Lower leg skin (tissue), 3 donors: ENCODE measurements at regions not wholly inside any gene's neighbourhood (a gene's known extent, or its start where the extent isn't known, plus 50 kb on each side); places are given as distances from the start of the nearest gene placed in this dataset.

Experiments used
- POLR2A ChIP-seq, 2 donors: fragments of 450-650 bp; IDR thresholded peaks; one replicate each; pipeline ENCODE4 v1.6.1; 2016 to 2017; ENCODE audit warnings: antibody characterized with exemption in 2 of 2, mild to moderate bottlenecking in 1 of 2, moderate library complexity in 1 of 2
- TF ChIP-seq, protein P1 (sequence below), 3 donors: fragments of 450-650 bp; IDR thresholded peaks; one replicate each; pipeline ENCODE4 v1.5.1; 2016; ENCODE audit warnings: antibody characterized with exemption in 3 of 3, mild to moderate bottlenecking in 3 of 3, moderate library complexity in 2 of 3

GRCh38 chr3:110059431-110059830 lies 722.1 kb upstream of the DPPA4 start:
- TF ChIP-seq, protein P1, sequence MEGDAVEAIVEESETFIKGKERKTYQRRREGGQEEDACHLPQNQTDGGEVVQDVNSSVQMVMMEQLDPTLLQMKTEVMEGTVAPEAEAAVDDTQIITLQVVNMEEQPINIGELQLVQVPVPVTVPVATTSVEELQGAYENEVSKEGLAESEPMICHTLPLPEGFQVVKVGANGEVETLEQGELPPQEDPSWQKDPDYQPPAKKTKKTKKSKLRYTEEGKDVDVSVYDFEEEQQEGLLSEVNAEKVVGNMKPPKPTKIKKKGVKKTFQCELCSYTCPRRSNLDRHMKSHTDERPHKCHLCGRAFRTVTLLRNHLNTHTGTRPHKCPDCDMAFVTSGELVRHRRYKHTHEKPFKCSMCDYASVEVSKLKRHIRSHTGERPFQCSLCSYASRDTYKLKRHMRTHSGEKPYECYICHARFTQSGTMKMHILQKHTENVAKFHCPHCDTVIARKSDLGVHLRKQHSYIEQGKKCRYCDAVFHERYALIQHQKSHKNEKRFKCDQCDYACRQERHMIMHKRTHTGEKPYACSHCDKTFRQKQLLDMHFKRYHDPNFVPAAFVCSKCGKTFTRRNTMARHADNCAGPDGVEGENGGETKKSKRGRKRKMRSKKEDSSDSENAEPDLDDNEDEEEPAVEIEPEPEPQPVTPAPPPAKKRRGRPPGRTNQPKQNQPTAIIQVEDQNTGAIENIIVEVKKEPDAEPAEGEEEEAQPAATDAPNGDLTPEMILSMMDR (IDR thresholded peaks at IDR 0.05) = no peak
- TF ChIP-seq POLR2A (IDR thresholded peaks at IDR 0.05) = no peak
